Nephron progenitor cell (in vitro differentiated cells): ENCODE measurements at regions not wholly inside any gene's neighbourhood (a gene's known extent, or its start where the extent isn't known, plus 50 kb on each side); places are given as distances from the start of the nearest gene placed in this dataset.
A peak's percentile ranks its signal among the peaks of the same experiment; 100 is the strongest.

ENCODE experiments used
- DNase-seq: peaks from one replicate; pipeline ENCODE4 v3.0.0; 2021
- H3K27ac Mint-ChIP-seq: 2 replicates; pipeline ENCODE4 v1.8.0; 2021; ENCODE audit warnings: mild to moderate bottlenecking, moderate library complexity, mixed read lengths
- H3K27me3 Mint-ChIP-seq: 2 replicates; pipeline ENCODE4 v1.8.0; 2021; ENCODE audit warnings: mild to moderate bottlenecking, low read depth, mixed read lengths; ENCODE audit not compliant: poor library complexity
- H3K36me3 Mint-ChIP-seq: 2 replicates; pipeline ENCODE4 v1.8.0; 2021; ENCODE audit warnings: low read depth, mixed read lengths
- H3K4me1 Mint-ChIP-seq: 2 replicates; pipeline ENCODE4 v1.8.0; 2021; ENCODE audit warnings: mixed read lengths
- H3K4me3 Mint-ChIP-seq: 2 replicates; pipeline ENCODE4 v1.8.0; 2021; ENCODE audit warnings: mild to moderate bottlenecking, moderate library complexity, mixed read lengths
- H3K9me3 Mint-ChIP-seq: 2 replicates; pipeline ENCODE4 v1.8.0; 2021; ENCODE audit warnings: mild to moderate bottlenecking, moderate library complexity, mixed read lengths
- CTCF ChIP-seq: fragments of 200-600 bp; sonication (generic); IDR thresholded peaks from 2 replicates; pipeline ENCODE4 v1.5.0; 2021; ENCODE audit warnings: antibody characterized with exemption

- peaks cover 20% of the 10 kb centered on the region for H3K9me3 Mint-ChIP-seq
- DNase-seq, result no peak
- H3K27ac Mint-ChIP-seq, result no peak overlapping the region
- H3K4me1 Mint-ChIP-seq, result peaks cover 38% of the 10 kb centered on the region
- peaks cover 5% of the 10 kb centered on the region for H3K36me3 Mint-ChIP-seq
- H3K27me3 Mint-ChIP-seq, result peaks cover 18% of the 10 kb centered on the region
- no peak overlapping the region for H3K4me3 Mint-ChIP-seq
- no peak for TF ChIP-seq CTCF
Measured at GRCh38 chr5:135229122-135229521, 169.9 kb downstream of the MACROH2A1 start.

GRCh38 chr5:135228222-135228621 is 170.8 kb downstream of the MACROH2A1 start:
- Mint-ChIP-seq H3K27me3 (peaks cover 15% of the 10 kb centered on the region), H3K36me3 (peaks cover 5% of the 10 kb centered on the region), H3K27ac (no peak overlapping the region), H3K9me3 (peaks cover 20% of the 10 kb centered on the region), H3K4me1 (peaks cover 40% of the 10 kb centered on the region), H3K4me3 (no peak overlapping the region)
- DNase-seq, result no peak
- TF ChIP-seq CTCF, result no peak

GRCh38 chr5:135227064-135228022 is 171.7 kb downstream of the MACROH2A1 start:
- no peak for TF ChIP-seq CTCF
- H3K27me3 Mint-ChIP-seq, result peaks cover 18% of the 10 kb centered on the region
- H3K4me3 Mint-ChIP-seq, result no peak overlapping the region
- DNase-seq, result no peak
- no peak overlapping the region for H3K27ac Mint-ChIP-seq
- H3K9me3 Mint-ChIP-seq, result peaks cover 20% of the 10 kb centered on the region
- peaks cover 40% of the 10 kb centered on the region for H3K4me1 Mint-ChIP-seq
- H3K36me3 Mint-ChIP-seq, result peaks cover 5% of the 10 kb centered on the region

GRCh38 chr5:135225856-135226560 is 173.0 kb downstream of the MACROH2A1 start:
- DNase-seq, result no peak
- Mint-ChIP-seq H3K36me3 (peaks cover 5% of the 10 kb centered on the region), H3K4me3 (peak overlapping the region; percentile 19), H3K27ac (peak overlapping the region; percentile 85), H3K9me3 (peaks cover 20% of the 10 kb centered on the region), H3K27me3 (peaks cover 17% of the 10 kb centered on the region), H3K4me1 (peaks cover 37% of the 10 kb centered on the region)
- TF ChIP-seq CTCF, result no peak

GRCh38 chr5:135223891-135224625 is 175.0 kb downstream of the MACROH2A1 start:
- H3K27ac Mint-ChIP-seq, result no peak overlapping the region
- peaks cover 28% of the 10 kb centered on the region for H3K4me1 Mint-ChIP-seq
- no peak for TF ChIP-seq CTCF
- no peak for DNase-seq
- H3K4me3 Mint-ChIP-seq, result no peak overlapping the region
- H3K27me3 Mint-ChIP-seq, result peaks cover 15% of the 10 kb centered on the region
- no peaks in the 10 kb centered on the region for H3K36me3 Mint-ChIP-seq
- peaks cover 12% of the 10 kb centered on the region for H3K9me3 Mint-ChIP-seq
